Fibroblast of skin of right biceps (primary cell): ENCODE measurements at regions not wholly inside any gene's neighbourhood (a gene's known extent, or its start where the extent isn't known, plus 50 kb on each side); places are given as distances from the start of the nearest gene placed in this dataset.

ENCODE experiments used
- DNase-seq: peaks from one replicate; pipeline ENCODE4 v3.0.0-alpha.2; 2013

- DNase-seq, result no peak
Observed at GRCh38 chr9:106726070-106726815, 136.7 kb upstream of the ZNF462 start.

- no peak for DNase-seq
Observed at GRCh38 chr9:106727969-106728368, 135.0 kb upstream of the ZNF462 start.

- DNase-seq, result no peak
Observed at GRCh38 chr9:106728860-106729259, 134.1 kb upstream of the ZNF462 start.

- DNase-seq, result no peak
Observed at GRCh38 chr9:106731910-106732309, 131.1 kb upstream of the ZNF462 start.

GRCh38 chr9:106733828-106734380 lies 129.1 kb upstream of the ZNF462 start:
- DNase-seq, result no peak

GRCh38 chr9:106737516-106737915 lies 125.5 kb upstream of the ZNF462 start:
- DNase-seq, result no peak

- DNase-seq, result no peak
Observed at GRCh38 chr9:106738109-106738508, 124.9 kb upstream of the ZNF462 start.

- DNase-seq, result peak; percentile 53
Observed at GRCh38 chr9:106745457-106745856, 117.5 kb upstream of the ZNF462 start.

- peak; percentile 7 for DNase-seq
Observed at GRCh38 chr9:106745876-106746275, 117.1 kb upstream of the ZNF462 start.

- DNase-seq, result no peak
Observed at GRCh38 chr9:106751681-106752080, 111.3 kb upstream of the ZNF462 start.

GRCh38 chr9:106752581-106752980 lies 110.4 kb upstream of the ZNF462 start:
- peak; percentile 11 for DNase-seq

GRCh38 chr9:106753155-106753671 lies 109.8 kb upstream of the ZNF462 start:
- DNase-seq, result no peak

GRCh38 chr9:106755736-106756135 lies 107.2 kb upstream of the ZNF462 start:
- DNase-seq, result no peak

GRCh38 chr9:106757514-106757913 lies 105.5 kb upstream of the ZNF462 start:
- DNase-seq, result no peak

GRCh38 chr9:106758911-106759310 lies 104.1 kb upstream of the ZNF462 start:
- DNase-seq, result no peak

GRCh38 chr9:106761493-106761892 lies 101.5 kb upstream of the ZNF462 start:
- no peak for DNase-seq

GRCh38 chr9:106766616-106767015 lies 96.3 kb upstream of the ZNF462 start:
- DNase-seq, result no peak

GRCh38 chr9:106769331-106769730 lies 93.6 kb upstream of the ZNF462 start:
- DNase-seq, result no peak

GRCh38 chr9:106771608-106772007 lies 91.4 kb upstream of the ZNF462 start:
- no peak for DNase-seq

GRCh38 chr9:106772523-106773290 lies 90.3 kb upstream of the ZNF462 start:
- DNase-seq, result no peak

GRCh38 chr9:106773750-106774149 lies 89.2 kb upstream of the ZNF462 start:
- no peak for DNase-seq

- no peak for DNase-seq
Observed at GRCh38 chr9:106775960-106776359, 87.0 kb upstream of the ZNF462 start.

- DNase-seq, result no peak
Observed at GRCh38 chr9:106779796-106780195, 83.2 kb upstream of the ZNF462 start.

GRCh38 chr9:106783121-106783520 lies 79.8 kb upstream of the ZNF462 start:
- DNase-seq, result no peak
